WTC11 (cell line): ENCODE measurements at regions not wholly inside any gene's neighbourhood (a gene's known extent, or its start where the extent isn't known, plus 50 kb on each side); places are given as distances from the start of the nearest gene placed in this dataset.
A peak's percentile ranks its signal among the peaks of the same experiment; 100 is the strongest.
"Not testable (repeated sequence)": the region's sequence is repeated elsewhere in the genome, so short reads cannot be mapped to it uniquely, and the experiment has no call there.

Source experiments
- ATAC-seq: fragments of 200-7000 bp; cut with Tn5 transposase; 2 replicates; pipeline ENCODE4 v1.10.0; 2021; ENCODE audit warnings: mild to moderate bottlenecking, moderate library complexity
- CTCF ChIA-PET: fragments of 300-600 bp; sonication (Branson Sonifier 250); formaldehyde crosslinking; loops from one replicate; lab custom pipeline; 2021; ENCODE audit warnings: antibody characterized with exemption; lab: Charles Lee
- POLR2A ChIA-PET: fragments of 350-600 bp; sonication (Branson Sonifier 250); formaldehyde crosslinking; loops from one replicate; lab custom pipeline; 2021; ENCODE audit warnings: antibody characterized with exemption; lab: Charles Lee
- DNase-seq: peaks from one replicate; pipeline ENCODE4 v3.0.0; 2021; ENCODE audit warnings: low spot score
- H3K27ac Mint-ChIP-seq: 2 replicates; pipeline ENCODE4 v1.8.0; 2021; ENCODE audit warnings: mixed read lengths
- H3K27me3 Mint-ChIP-seq: 2 replicates; pipeline ENCODE4 v1.8.0; 2021; ENCODE audit warnings: low read depth, mild to moderate bottlenecking, moderate library complexity, mixed read lengths
- H3K36me3 Mint-ChIP-seq: 2 replicates; pipeline ENCODE4 v1.8.0; 2021; ENCODE audit warnings: mixed read lengths
- H3K4me1 Mint-ChIP-seq: 2 replicates; pipeline ENCODE4 v1.8.0; 2022; ENCODE audit warnings: mixed read lengths
- H3K4me3 Mint-ChIP-seq: 2 replicates; pipeline ENCODE4 v1.8.0; 2021; ENCODE audit warnings: mild to moderate bottlenecking, moderate library complexity, mixed read lengths
- H3K9me3 Mint-ChIP-seq: 2 replicates; pipeline ENCODE4 v1.8.0; 2021; ENCODE audit warnings: mixed read lengths
- FOXJ3 ChIP-seq: sonication (generic); formaldehyde crosslinking; IDR thresholded peaks from 2 replicates; pipeline ENCODE4 v1.9.0; 2021; ENCODE audit warnings: missing genetic modification reagents, mild to moderate bottlenecking, borderline replicate concordance
- GABPB1 ChIP-seq: sonication (generic); formaldehyde crosslinking; IDR thresholded peaks from 2 replicates; pipeline ENCODE4 v1.8.1; 2023; ENCODE audit warnings: mild to moderate bottlenecking, missing genetic modification reagents
- IRF2 ChIP-seq: sonication (generic); formaldehyde crosslinking; IDR thresholded peaks from 2 replicates; pipeline ENCODE4 v1.8.0; 2022; ENCODE audit warnings: low read depth, missing genetic modification reagents, borderline replicate concordance
- JUN ChIP-seq: sonication (generic); formaldehyde crosslinking; IDR thresholded peaks from 2 replicates; pipeline ENCODE4 v1.8.0; 2023; ENCODE audit warnings: mild to moderate bottlenecking, missing genetic modification reagents
- NFATC4 ChIP-seq: fragments of 250-450 bp; sonication (Bioruptor Pico); IDR thresholded peaks from 2 replicates; pipeline ENCODE4 v1.9.0; 2021; ENCODE audit warnings: mild to moderate bottlenecking
- NFE2L1 ChIP-seq: sonication (generic); formaldehyde crosslinking; IDR thresholded peaks from 2 replicates; pipeline ENCODE4 v1.8.1; 2023; ENCODE audit warnings: missing genetic modification reagents
- RELA ChIP-seq: sonication (generic); formaldehyde crosslinking; IDR thresholded peaks from 2 replicates; pipeline ENCODE4 v1.8.1; 2022; ENCODE audit warnings: missing genetic modification reagents, mild to moderate bottlenecking, borderline replicate concordance
- SMAD4 ChIP-seq: sonication (generic); formaldehyde crosslinking; IDR thresholded peaks from 2 replicates; pipeline ENCODE4 v1.8.0; 2022; ENCODE audit warnings: mild to moderate bottlenecking, missing genetic modification reagents
- SOX15 ChIP-seq: fragments of 250-450 bp; sonication (Bioruptor Pico); IDR thresholded peaks from 2 replicates; pipeline ENCODE4 v1.9.0; 2021; ENCODE audit warnings: mild to moderate bottlenecking
- TEAD1 ChIP-seq: sonication (generic); formaldehyde crosslinking; IDR thresholded peaks from 2 replicates; pipeline ENCODE4 v1.8.0; 2022; ENCODE audit warnings: mild to moderate bottlenecking, missing genetic modification reagents
- TEAD4 ChIP-seq: sonication (generic); formaldehyde crosslinking; IDR thresholded peaks from 2 replicates; pipeline ENCODE4 v1.8.0; 2022; ENCODE audit warnings: mild to moderate bottlenecking, missing genetic modification reagents
- TP53 ChIP-seq: sonication (generic); formaldehyde crosslinking; IDR thresholded peaks from 2 replicates; pipeline ENCODE4 v1.8.1; 2023; ENCODE audit warnings: mild to moderate bottlenecking, missing genetic modification reagents
- TF ChIP-seq, protein P1 (sequence below): sonication (generic); formaldehyde crosslinking; IDR thresholded peaks from 2 replicates; pipeline ENCODE4 v1.8.1; 2022; ENCODE audit warnings: mild to moderate bottlenecking, missing genetic modification reagents, moderate library complexity, borderline replicate concordance
- TF ChIP-seq, protein P2 (sequence below): fragments of 250-450 bp; sonication (Bioruptor Pico); IDR thresholded peaks from 2 replicates; pipeline ENCODE4 v1.9.0; 2021; ENCODE audit warnings: moderate library complexity, mild to moderate bottlenecking, inconsistent platforms, borderline replicate concordance
- TF ChIP-seq, protein P3 (sequence below): sonication (generic); formaldehyde crosslinking; IDR thresholded peaks from 2 replicates; pipeline ENCODE4 v1.8.0; 2022; ENCODE audit warnings: missing genetic modification reagents
- TF ChIP-seq, protein P4 (sequence below): sonication (generic); formaldehyde crosslinking; IDR thresholded peaks from 2 replicates; pipeline ENCODE4 v1.8.0; 2023; ENCODE audit warnings: mild to moderate bottlenecking, missing genetic modification reagents

DNA sequence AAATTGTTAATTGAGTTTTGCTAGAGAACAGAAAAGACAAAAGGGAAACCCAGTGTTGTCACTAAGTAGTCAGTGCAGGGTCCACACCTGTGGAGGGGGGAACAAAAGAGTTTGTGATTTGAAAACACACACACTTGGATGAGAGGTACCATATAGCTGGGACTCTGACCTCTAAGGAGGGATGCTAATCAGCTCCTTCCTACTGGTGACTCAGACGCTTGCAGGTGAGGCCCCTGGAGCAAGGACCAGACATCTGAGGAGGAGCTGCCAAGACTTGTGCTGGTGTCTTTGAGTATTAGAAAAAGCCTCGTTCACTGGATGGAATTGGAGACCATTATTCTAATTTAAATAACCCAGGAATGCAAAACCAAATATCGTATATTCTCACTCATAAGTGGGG is 146.4 kb upstream of the MAP2 start:
- no peak for TF ChIP-seq JUN (CRISPR knock-in tag)
- Mint-ChIP-seq H3K4me3 (no peak overlapping the region), H3K27me3 (no peaks in the 10 kb centered on the region; the same call in 1 of the 2 replicates), H3K27ac (no peak overlapping the region), H3K36me3 (peaks cover 3% of the 10 kb centered on the region; the same call in 1 of the 2 replicates), H3K9me3 (peaks cover 6% of the 10 kb centered on the region), H3K4me1 (peaks cover 28% of the 10 kb centered on the region)
- ATAC-seq (peak; percentile 73), DNase-seq (no peak)
- ChIA-PET CTCF (no interaction called here), POLR2A (no interaction called here)

DNA sequence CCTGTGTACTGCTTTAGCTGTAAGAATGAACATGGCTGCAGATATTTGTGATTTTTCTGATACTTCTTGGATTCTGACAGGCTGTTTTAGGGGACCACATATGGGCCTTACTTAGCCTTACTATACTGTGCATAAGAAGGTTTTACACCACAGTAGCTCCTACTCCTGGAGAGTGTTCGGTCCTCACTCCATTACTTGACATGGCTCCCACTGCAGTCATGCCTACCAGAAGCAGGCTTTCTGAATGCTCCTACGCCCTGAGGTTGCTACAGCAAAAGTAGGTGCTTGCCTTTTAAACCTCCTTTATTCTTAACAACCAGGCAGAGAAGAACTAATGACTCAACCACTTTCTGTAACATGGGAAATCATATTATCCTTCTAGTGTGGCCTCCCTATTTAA is 125.2 kb upstream of the MAP2 start:
- Mint-ChIP-seq H3K4me3 (peak overlapping the region; percentile 99), H3K9me3 (0 out of 2 replicates have a peak, but pooled peaks cover 5% of the 10 kb centered on the region), H3K27ac (peak overlapping the region; percentile 98), H3K36me3 (peaks cover 40% of the 10 kb centered on the region), H3K27me3 (peaks cover 2% of the 10 kb centered on the region; the same call in 1 of the 2 replicates), H3K4me1 (peaks cover 61% of the 10 kb centered on the region)
- ChIA-PET POLR2A (no interaction called here), CTCF (interaction anchor here (1.1 kb wide), 1 partner anchor 891 kb away, joined by 3 read pairs; no protein-coding TSS in a partner anchor)
- TF ChIP-seq GABPB1 (CRISPR knock-in tag), result no peak
- TF ChIP-seq, protein P1, sequence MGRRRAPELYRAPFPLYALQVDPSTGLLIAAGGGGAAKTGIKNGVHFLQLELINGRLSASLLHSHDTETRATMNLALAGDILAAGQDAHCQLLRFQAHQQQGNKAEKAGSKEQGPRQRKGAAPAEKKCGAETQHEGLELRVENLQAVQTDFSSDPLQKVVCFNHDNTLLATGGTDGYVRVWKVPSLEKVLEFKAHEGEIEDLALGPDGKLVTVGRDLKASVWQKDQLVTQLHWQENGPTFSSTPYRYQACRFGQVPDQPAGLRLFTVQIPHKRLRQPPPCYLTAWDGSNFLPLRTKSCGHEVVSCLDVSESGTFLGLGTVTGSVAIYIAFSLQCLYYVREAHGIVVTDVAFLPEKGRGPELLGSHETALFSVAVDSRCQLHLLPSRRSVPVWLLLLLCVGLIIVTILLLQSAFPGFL (CRISPR knock-in tag), result no peak
- TF ChIP-seq TEAD4, result no peak
- TF ChIP-seq TP53 (CRISPR knock-in tag), result no peak
- TF ChIP-seq SOX15 (CRISPR knock-in tag), result no peak
- TF ChIP-seq NFATC4 (CRISPR knock-in tag), result no peak
- TF ChIP-seq IRF2, result no peak
- TF ChIP-seq NFE2L1 (CRISPR knock-in tag), result no peak
- TF ChIP-seq JUN (CRISPR knock-in tag), result no peak
- TF ChIP-seq FOXJ3 (CRISPR knock-in tag), result no peak
- no peak for TF ChIP-seq SMAD4 (CRISPR knock-in tag)
- TF ChIP-seq RELA (CRISPR knock-in tag), result no peak
- TF ChIP-seq, protein P2, sequence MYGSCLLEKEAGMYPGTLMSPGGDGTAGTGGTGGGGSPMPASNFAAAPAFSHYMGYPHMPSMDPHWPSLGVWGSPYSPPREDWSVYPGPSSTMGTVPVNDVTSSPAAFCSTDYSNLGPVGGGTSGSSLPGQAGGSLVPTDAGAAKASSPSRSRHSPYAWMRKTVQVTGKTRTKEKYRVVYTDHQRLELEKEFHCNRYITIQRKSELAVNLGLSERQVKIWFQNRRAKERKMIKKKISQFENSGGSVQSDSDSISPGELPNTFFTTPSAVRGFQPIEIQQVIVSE (CRISPR knock-in tag), result no peak
- DNase-seq (no peak), ATAC-seq (peak; percentile 78)

DNA sequence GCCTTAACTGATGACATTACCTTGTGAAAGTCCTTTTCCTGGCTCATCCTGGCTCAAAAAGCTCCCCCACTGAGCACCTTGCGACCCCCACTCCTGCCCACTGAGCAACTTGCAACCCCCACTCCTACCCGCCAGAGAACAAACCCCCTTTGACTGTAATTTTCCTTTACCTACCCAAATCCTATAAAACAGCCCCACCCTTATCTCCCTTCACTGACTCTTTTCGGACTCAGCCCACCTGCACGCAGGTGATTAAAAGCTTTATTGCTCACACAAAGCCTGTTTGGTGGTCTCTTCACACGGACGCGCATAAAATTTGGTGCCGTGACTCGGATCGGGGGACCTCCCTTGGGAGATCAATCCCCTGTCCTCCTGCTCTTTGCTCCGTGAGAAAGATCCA is 124.4 kb upstream of the MAP2 start:
- Mint-ChIP-seq H3K36me3 (peaks cover 48% of the 10 kb centered on the region), H3K4me3 (peak overlapping the region; percentile 99), H3K27ac (peak overlapping the region; percentile 98), H3K4me1 (peaks cover 65% of the 10 kb centered on the region)
- POLR2A ChIA-PET, result interaction anchor here (0.6 kb wide), 1 partner anchor 1032 kb away, joined by 10 read pairs; no protein-coding TSS in a partner anchor
- H3K27me3 Mint-ChIP-seq, DNase-seq, CTCF ChIA-PET, H3K9me3 Mint-ChIP-seq, ATAC-seq: not testable (repeated sequence)
- TF ChIP-seq TEAD1 (CRISPR knock-in tag), result 0 out of 2 replicates have a peak, but pooled peaks have one; percentile 47

DNA sequence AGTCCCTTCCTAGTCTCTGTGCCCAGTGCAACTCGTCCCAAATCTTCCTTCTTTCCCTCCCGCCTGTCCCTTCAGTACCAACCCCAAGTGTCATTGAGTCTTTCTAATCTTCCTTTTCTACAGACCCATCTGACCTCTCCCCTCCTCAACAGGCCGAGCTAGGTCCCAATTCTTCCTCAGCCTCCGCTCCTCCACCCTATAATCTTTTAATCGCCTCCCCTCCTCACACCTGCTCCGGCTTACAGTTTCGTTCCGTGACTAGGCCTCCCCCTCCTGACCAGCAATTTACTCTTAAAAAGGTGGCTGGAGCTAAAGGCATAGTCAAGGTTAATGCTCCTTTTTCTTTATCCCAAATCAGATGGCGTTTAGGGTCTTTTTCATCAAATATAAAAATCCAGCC is 123.1 kb upstream of the MAP2 start:
- H3K9me3 Mint-ChIP-seq, DNase-seq, CTCF ChIA-PET, ATAC-seq, H3K27me3 Mint-ChIP-seq, POLR2A ChIA-PET: not testable (repeated sequence)
- Mint-ChIP-seq H3K4me3 (peak overlapping the region; percentile 99), H3K36me3 (peaks cover 60% of the 10 kb centered on the region), H3K27ac (peak overlapping the region; percentile 98), H3K4me1 (peaks cover 62% of the 10 kb centered on the region)

DNA sequence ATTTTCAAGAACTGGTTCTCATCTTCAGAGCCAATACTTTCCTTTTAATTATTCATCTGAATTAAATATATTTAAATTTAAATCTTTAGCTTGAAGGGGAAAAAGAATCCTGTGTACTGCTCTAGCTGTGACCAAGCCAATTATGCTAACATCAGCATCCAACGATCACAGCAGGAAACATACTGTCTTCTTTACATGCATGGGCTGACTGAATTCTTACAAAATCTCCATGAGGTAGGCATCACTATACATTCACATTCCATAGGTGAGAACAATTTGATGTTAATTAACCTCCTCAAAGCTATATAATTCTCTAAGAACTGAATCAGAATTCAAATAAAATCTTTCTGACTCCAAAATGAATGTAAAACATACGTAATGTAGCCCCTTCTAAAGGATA is 118.8 kb upstream of the MAP2 start:
- CTCF ChIA-PET, result interaction anchor here (0.7 kb wide), 1 partner anchor 26 kb away, joined by 3 read pairs; no protein-coding TSS in a partner anchor
- DNase-seq (no peak), ATAC-seq (no peak)
- Mint-ChIP-seq H3K27me3 (peaks cover 2% of the 10 kb centered on the region; the same call in 1 of the 2 replicates), H3K4me1 (peaks cover 60% of the 10 kb centered on the region), H3K9me3 (no peaks in the 10 kb centered on the region; the same call in 1 of the 2 replicates), H3K4me3 (peak overlapping the region; percentile 99), H3K36me3 (peaks cover 84% of the 10 kb centered on the region), H3K27ac (peak overlapping the region; percentile 99)
- POLR2A ChIA-PET, result no interaction called here
- TF ChIP-seq, protein P3, sequence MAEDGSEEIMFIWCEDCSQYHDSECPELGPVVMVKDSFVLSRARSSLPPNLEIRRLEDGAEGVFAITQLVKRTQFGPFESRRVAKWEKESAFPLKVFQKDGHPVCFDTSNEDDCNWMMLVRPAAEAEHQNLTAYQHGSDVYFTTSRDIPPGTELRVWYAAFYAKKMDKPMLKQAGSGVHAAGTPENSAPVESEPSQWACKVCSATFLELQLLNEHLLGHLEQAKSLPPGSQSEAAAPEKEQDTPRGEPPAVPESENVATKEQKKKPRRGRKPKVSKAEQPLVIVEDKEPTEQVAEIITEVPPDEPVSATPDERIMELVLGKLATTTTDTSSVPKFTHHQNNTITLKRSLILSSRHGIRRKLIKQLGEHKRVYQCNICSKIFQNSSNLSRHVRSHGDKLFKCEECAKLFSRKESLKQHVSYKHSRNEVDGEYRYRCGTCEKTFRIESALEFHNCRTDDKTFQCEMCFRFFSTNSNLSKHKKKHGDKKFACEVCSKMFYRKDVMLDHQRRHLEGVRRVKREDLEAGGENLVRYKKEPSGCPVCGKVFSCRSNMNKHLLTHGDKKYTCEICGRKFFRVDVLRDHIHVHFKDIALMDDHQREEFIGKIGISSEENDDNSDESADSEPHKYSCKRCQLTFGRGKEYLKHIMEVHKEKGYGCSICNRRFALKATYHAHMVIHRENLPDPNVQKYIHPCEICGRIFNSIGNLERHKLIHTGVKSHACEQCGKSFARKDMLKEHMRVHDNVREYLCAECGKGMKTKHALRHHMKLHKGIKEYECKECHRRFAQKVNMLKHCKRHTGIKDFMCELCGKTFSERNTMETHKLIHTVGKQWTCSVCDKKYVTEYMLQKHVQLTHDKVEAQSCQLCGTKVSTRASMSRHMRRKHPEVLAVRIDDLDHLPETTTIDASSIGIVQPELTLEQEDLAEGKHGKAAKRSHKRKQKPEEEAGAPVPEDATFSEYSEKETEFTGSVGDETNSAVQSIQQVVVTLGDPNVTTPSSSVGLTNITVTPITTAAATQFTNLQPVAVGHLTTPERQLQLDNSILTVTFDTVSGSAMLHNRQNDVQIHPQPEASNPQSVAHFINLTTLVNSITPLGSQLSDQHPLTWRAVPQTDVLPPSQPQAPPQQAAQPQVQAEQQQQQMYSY (CRISPR knock-in tag), result no peak
- TF ChIP-seq, protein P4, sequence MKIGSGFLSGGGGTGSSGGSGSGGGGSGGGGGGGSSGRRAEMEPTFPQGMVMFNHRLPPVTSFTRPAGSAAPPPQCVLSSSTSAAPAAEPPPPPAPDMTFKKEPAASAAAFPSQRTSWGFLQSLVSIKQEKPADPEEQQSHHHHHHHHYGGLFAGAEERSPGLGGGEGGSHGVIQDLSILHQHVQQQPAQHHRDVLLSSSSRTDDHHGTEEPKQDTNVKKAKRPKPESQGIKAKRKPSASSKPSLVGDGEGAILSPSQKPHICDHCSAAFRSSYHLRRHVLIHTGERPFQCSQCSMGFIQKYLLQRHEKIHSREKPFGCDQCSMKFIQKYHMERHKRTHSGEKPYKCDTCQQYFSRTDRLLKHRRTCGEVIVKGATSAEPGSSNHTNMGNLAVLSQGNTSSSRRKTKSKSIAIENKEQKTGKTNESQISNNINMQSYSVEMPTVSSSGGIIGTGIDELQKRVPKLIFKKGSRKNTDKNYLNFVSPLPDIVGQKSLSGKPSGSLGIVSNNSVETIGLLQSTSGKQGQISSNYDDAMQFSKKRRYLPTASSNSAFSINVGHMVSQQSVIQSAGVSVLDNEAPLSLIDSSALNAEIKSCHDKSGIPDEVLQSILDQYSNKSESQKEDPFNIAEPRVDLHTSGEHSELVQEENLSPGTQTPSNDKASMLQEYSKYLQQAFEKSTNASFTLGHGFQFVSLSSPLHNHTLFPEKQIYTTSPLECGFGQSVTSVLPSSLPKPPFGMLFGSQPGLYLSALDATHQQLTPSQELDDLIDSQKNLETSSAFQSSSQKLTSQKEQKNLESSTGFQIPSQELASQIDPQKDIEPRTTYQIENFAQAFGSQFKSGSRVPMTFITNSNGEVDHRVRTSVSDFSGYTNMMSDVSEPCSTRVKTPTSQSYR (CRISPR knock-in tag), result no peak
